GF-D8 (cell line): ENCODE measurements at regions not wholly inside any gene's neighbourhood (a gene's known extent, or its start where the extent isn't known, plus 50 kb on each side); places are given as distances from the start of the nearest gene placed in this dataset.

ENCODE experiments used
- DNase-seq: peaks from one replicate; lab custom pipeline; 2025; lab: John Stamatoyannopoulos, UW

- no peak for DNase-seq
Measured at GRCh38 chr14:22337521-22337920, 251.5 kb downstream of the DAD1 start.

- DNase-seq, result no peak
Measured at GRCh38 chr14:22336031-22336430, 253.0 kb downstream of the DAD1 start.

- no peak for DNase-seq
Measured at GRCh38 chr14:22334627-22335026, 254.4 kb downstream of the DAD1 start.

- DNase-seq, result no peak
Measured at GRCh38 chr14:22334275-22334577, 254.8 kb downstream of the DAD1 start.

- no peak for DNase-seq
Measured at GRCh38 chr14:22333422-22334274, 255.4 kb downstream of the DAD1 start.

- DNase-seq, result no peak
Measured at GRCh38 chr14:22332686-22333421, 256.2 kb downstream of the DAD1 start.

GRCh38 chr14:22329371-22329770 is 259.7 kb downstream of the DAD1 start:
- DNase-seq, result no peak

- DNase-seq, result no peak
Measured at GRCh38 chr14:22325676-22326400, 263.2 kb downstream of the DAD1 start.

GRCh38 chr14:22320362-22320750 is 268.7 kb downstream of the DAD1 start:
- no peak for DNase-seq

- no peak for DNase-seq
Measured at GRCh38 chr14:22319526-22320361, 269.3 kb downstream of the DAD1 start.

- DNase-seq, result no peak
Measured at GRCh38 chr14:22318951-22319350, 270.1 kb downstream of the DAD1 start.

- DNase-seq, result no peak
Measured at GRCh38 chr14:22316473-22316872, 272.6 kb downstream of the DAD1 start.

GRCh38 chr14:22315336-22315735 is 273.7 kb downstream of the DAD1 start:
- DNase-seq, result no peak

GRCh38 chr14:22314183-22314820 is 274.7 kb downstream of the DAD1 start:
- DNase-seq, result no peak

GRCh38 chr14:22313172-22313801 is 275.7 kb downstream of the DAD1 start:
- DNase-seq, result no peak

GRCh38 chr14:22311636-22312035 is 277.4 kb downstream of the DAD1 start:
- no peak for DNase-seq

- no peak for DNase-seq
Measured at GRCh38 chr14:22305607-22306006, 283.4 kb downstream of the DAD1 start.

- DNase-seq, result no peak
Measured at GRCh38 chr14:22304326-22304725, 284.7 kb downstream of the DAD1 start.

GRCh38 chr14:22303589-22304195 is 285.3 kb downstream of the DAD1 start:
- no peak for DNase-seq

- no peak for DNase-seq
Measured at GRCh38 chr14:22300646-22301045, 288.4 kb downstream of the DAD1 start.

- DNase-seq, result no peak
Measured at GRCh38 chr14:22297376-22297775, 291.6 kb downstream of the DAD1 start.
